Activated CD8-positive, alpha-beta memory T cell treated with anti-CD3 and anti-CD28 coated beads, Interleukin-2, amount 50 U/mL, for 1 hour (primary cell): ENCODE measurements at regions not wholly inside any gene's neighbourhood (a gene's known extent, or its start where the extent isn't known, plus 50 kb on each side); places are given as distances from the start of the nearest gene placed in this dataset.
"Not testable (repeated sequence)": the region's sequence is repeated elsewhere in the genome, so short reads cannot be mapped to it uniquely, and the experiment has no call there.

Experiments used
- DNase-seq: peaks from one replicate; pipeline ENCODE4 v3.0.0-alpha.2; 2020; ENCODE audit errors: extremely low read depth

- no peak for DNase-seq
Measured at GRCh38 chr2:193222454-193222853, 1027.7 kb upstream of the TMEFF2 start.

DNA sequence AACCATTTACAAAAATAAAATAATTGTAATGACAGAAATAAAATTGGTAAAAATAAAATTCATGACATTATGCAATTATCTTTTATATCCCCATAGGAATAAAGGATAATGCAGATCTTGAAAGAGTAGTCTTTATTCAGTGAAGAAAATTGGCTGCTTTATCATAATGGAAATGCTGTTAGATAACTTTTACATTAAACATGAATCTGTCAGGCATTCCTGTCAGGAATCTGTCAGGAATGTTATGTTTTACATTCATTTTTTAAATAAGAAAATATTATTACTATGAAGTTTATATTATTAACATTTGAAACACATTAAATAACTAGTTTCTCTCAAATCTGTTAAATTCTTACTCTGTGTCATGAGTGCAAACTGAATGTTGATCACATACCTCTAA lies 1024.7 kb upstream of the TMEFF2 start:
- DNase-seq = no peak

GRCh38 chr2:193201583-193201982 lies 1006.9 kb upstream of the TMEFF2 start:
- no peak for DNase-seq

- DNase-seq = no peak
Measured at GRCh38 chr2:193199322-193199721, 1004.6 kb upstream of the TMEFF2 start.

- DNase-seq = no peak
Measured at GRCh38 chr2:193187816-193188215, 993.1 kb upstream of the TMEFF2 start.

DNA sequence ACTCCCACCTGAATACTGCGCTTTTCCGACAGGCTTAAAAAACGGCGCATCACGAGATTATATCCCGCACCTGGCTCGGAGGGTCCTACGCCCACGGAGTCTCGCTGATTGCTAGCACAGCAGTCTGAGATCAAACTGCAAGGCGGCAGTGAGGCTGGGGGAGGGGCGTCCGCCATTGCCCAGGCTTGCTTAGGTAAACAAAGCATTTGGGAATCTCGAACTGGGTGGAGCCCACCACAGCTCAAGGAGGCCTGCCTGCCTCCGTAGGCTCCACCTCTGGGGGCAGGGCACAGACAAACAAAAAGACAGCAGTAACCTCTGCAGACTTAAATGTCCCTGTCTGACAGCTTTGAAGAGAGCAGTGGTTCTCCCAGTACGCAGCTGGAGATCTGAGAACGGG lies 976.2 kb upstream of the TMEFF2 start:
- not testable (repeated sequence) for DNase-seq

GRCh38 chr2:193156480-193156879 lies 961.7 kb upstream of the TMEFF2 start:
- DNase-seq = no peak

GRCh38 chr2:193154076-193154475 lies 959.3 kb upstream of the TMEFF2 start:
- no peak for DNase-seq

- DNase-seq = no peak
Measured at GRCh38 chr2:193153576-193153975, 958.8 kb upstream of the TMEFF2 start.

DNA sequence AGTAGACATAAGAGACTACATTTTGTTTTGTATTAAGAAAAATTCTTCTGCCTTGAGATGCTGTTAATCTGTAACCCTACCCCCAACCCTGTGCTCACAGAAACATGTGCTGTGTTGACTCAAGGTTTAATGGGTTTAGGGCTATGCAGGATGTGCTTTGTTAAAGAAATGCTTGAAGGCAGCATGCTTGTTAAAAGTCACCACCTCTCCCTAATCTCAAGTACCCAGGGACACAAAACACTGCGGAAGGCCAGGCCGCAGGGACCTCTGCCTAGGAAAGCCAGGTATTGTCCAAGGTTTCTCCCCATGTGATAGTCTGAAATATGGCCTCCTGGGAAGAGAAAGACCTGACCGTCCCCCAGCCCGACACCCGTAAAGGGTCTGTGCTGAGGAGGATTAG lies 947.7 kb upstream of the TMEFF2 start:
- DNase-seq = not testable (repeated sequence)

GRCh38 chr2:193141998-193142397 lies 947.3 kb upstream of the TMEFF2 start:
- DNase-seq = no peak

- not testable (repeated sequence) for DNase-seq
Measured at GRCh38 chr2:193140895-193141294, 946.2 kb upstream of the TMEFF2 start.

GRCh38 chr2:193124815-193125214 lies 930.1 kb upstream of the TMEFF2 start:
- no peak for DNase-seq

- DNase-seq = no peak
Measured at GRCh38 chr2:193114827-193115226, 920.1 kb upstream of the TMEFF2 start.

DNA sequence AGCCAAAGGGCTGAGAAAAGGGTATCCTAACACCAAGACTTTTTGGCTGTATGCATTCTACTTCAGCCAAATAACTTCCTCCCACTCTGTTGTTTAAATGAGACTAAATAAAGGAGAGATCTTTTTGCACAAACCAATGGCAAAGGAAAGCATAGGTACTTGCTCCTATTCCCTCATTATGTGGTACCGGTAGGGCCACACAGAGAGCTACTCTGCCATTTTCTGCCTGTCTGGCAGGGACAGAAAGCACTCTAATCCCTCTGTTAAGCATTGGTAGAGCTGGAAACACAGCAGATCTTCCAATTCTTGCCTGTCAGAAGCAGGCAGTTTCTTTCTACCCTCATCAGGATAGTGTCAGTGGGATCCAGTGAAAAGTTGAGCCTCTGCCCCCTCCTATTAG lies 918.3 kb upstream of the TMEFF2 start:
- no peak for DNase-seq

DNA sequence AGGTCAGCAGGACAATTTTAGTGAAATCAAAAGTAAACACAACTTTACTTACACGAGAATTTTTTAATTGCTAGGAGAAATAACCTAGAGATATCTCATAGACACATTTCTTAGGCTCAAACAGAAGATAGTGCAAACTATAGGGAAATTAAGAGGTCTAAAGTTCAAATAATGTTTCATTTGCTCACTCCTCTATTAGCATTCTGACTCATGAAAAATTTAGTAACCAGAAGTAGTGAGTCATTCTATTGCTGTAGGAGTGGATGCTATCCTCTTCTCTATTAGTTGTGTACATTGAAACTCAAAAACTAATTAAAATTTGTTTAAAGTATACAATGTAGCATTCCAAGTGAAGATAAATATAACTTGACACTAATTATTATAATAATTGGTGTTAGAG lies 908.3 kb upstream of the TMEFF2 start:
- DNase-seq = no peak

DNA sequence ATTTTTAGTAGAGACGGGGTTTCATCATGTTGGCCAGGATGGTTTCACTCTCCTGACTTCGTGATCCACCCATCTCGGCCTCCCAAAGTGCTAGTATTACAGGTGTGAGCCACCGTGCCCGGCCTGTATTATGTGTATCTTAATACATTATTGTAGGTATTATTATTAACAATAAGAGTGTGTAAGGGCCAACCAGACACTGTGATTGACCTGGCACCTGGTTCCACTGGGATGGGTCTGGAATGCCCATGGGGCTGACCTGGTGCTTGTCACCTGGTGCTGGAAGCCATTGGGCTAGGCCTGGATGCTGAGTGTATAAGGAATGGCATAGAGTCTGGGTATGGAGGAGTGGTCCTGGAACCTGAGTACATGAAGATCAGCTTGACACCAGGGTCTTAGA lies 906.9 kb upstream of the TMEFF2 start:
- no peak for DNase-seq

DNA sequence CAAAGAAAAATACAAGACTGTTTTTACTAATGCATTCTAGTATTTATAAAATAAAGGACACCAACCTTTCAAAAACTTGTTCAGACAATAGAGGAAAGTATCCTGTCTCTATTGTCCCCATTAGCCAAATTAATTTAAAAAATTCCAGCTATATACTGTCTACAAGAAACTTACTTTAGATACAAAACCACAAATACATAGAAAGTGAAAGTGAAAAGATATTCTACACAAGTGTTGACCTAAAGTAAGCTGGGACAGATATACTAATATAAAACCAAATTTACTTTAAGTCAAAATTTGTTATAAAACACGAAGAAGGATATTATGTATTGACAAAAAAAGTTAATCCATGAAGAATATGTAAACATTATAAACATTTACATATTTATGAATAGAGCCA lies 893.3 kb upstream of the TMEFF2 start:
- DNase-seq = no peak

DNA sequence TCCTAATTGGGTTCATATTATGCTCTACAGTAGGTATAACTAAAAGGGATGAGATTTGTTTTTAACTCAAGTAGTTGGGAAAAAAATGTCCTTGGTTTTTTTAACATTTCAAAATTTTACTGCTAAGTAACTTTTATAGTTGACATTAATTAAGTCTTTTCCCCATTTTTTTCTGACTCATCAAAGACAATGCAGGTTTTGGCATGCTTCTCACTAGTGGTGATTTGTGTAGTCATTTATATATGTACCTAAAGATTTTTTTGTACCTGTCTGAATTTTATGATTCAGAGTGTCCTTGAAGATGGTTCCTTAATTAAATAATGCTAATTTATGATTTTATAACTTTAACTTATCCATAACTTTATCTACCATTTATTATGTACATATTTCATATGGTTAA lies 882.3 kb upstream of the TMEFF2 start:
- DNase-seq = no peak

GRCh38 chr2:193074933-193075332 lies 880.2 kb upstream of the TMEFF2 start:
- no peak for DNase-seq

- no peak for DNase-seq
Measured at GRCh38 chr2:193072647-193073046, 877.9 kb upstream of the TMEFF2 start.

DNA sequence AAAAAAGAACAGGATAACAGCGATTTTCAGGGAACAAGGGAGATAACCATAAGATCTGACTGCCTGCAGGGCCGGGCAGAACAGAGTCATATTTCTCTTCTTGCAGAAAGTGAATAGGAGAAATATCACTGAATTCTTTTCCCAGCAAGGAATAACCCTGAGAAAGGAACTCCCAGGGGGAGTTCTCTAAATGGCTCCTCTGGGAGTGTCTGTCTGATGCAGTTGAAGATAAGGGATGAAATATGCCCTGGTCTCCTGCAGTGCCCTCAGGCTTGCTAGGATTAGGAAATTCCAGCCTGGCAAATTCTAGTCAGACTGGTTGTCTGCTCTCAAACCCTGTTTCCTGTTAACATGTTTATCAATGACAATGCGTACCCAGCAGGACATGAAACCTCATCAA lies 830.8 kb upstream of the TMEFF2 start:
- DNase-seq = not testable (repeated sequence)

GRCh38 chr2:193024791-193025190 lies 830.1 kb upstream of the TMEFF2 start:
- no peak for DNase-seq

DNA sequence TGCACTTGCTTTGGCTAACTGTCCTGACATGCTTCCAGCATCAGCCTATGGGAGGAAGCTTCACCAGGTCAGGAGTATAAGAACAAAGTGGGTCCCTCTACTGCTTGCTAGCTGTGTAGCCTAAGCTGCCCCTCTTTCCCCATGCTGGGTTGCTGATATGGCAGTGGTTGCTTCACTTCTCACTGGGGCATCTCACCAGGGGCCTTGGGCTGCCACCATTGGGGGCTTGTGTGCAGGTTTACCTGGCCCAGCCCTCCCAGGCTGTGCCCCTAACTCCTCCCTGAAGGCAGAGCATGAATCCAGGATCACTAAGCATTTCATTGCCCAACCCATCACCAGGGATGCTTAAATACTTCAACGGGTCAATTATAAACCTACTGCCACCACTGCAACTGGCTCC lies 817.1 kb upstream of the TMEFF2 start:
- no peak for DNase-seq

GRCh38 chr2:192993059-192993458 lies 798.3 kb upstream of the TMEFF2 start:
- DNase-seq = no peak
